GM23338 (cell line): ENCODE measurements at regions not wholly inside any gene's neighbourhood (a gene's known extent, or its start where the extent isn't known, plus 50 kb on each side); places are given as distances from the start of the nearest gene placed in this dataset.
"Not testable (repeated sequence)": the region's sequence is repeated elsewhere in the genome, so short reads cannot be mapped to it uniquely, and the experiment has no call there.

Source experiments
- ATAC-seq: fragments of 200-7000 bp; cut with Tn5 transposase; 3 replicates; pipeline ENCODE4 v1.9.1; 2020
- DNase-seq: peaks from one replicate; pipeline ENCODE4 v3.0.0-alpha.2; 2015; ENCODE audit warnings: low spot score
- H2AFZ ChIP-seq: fragments of 200-600 bp; sonication (generic); 2 replicates; pipeline ENCODE4 v1.8.0; 2016; ENCODE audit warnings: antibody characterized with exemption, mild to moderate bottlenecking, moderate library complexity
- H3F3A ChIP-seq: fragments of 200-600 bp; sonication (generic); replicated peaks from 2 replicates; pipeline ENCODE4 v1.8.0; 2017; ENCODE audit warnings: antibody characterized with exemption, mixed run types, low read depth
- H3K27ac ChIP-seq: fragments of 200-600 bp; sonication (generic); 2 replicates; pipeline ENCODE4 v1.6.1; 2016; ENCODE audit warnings: low read depth
- H3K27me3 ChIP-seq: fragments of 200-600 bp; sonication (generic); 2 replicates; pipeline ENCODE4 v1.8.0; 2016; ENCODE audit warnings: mild to moderate bottlenecking, mixed run types, moderate library complexity; ENCODE audit not compliant: insufficient read depth
- H3K36me3 ChIP-seq: fragments of 200-600 bp; sonication (generic); 2 replicates; pipeline ENCODE4 v1.8.0; 2016; ENCODE audit warnings: mild to moderate bottlenecking; ENCODE audit not compliant: insufficient read depth
- H3K4me1 ChIP-seq: fragments of 200-600 bp; sonication (generic); 2 replicates; pipeline ENCODE4 v1.8.0; 2016; ENCODE audit warnings: mild to moderate bottlenecking, moderate library complexity; ENCODE audit not compliant: insufficient read depth
- H3K4me2 ChIP-seq: fragments of 200-600 bp; sonication (generic); 2 replicates; pipeline ENCODE4 v1.7.1; 2017; ENCODE audit warnings: mixed run types
- H3K4me3 ChIP-seq: fragments of 200-600 bp; sonication (generic); 2 replicates; pipeline ENCODE4 v1.6.1; 2016; ENCODE audit warnings: mixed run types
- H3K79me2 ChIP-seq: fragments of 200-600 bp; sonication (generic); replicated peaks from 2 replicates; pipeline ENCODE4 v1.8.0; 2017; ENCODE audit warnings: mild to moderate bottlenecking; ENCODE audit not compliant: insufficient read depth
- H3K9me2 ChIP-seq: fragments of 200-600 bp; sonication (generic); 2 replicates; pipeline ENCODE4 v1.8.0; 2017; ENCODE audit not compliant: insufficient read depth
- H4K20me1 ChIP-seq: fragments of 200-600 bp; sonication (generic); replicated peaks from 2 replicates; pipeline ENCODE4 v1.8.0; 2017; ENCODE audit warnings: mild to moderate bottlenecking; ENCODE audit not compliant: insufficient read depth
- H3K27ac Mint-ChIP-seq: 2 replicates; pipeline ENCODE4 v1.8.0; 2020; ENCODE audit warnings: inconsistent platforms, mild to moderate bottlenecking, moderate library complexity, mixed read lengths
- H3K27me3 Mint-ChIP-seq: 3 replicates; pipeline ENCODE4 v1.8.0; 2022; ENCODE audit warnings: low read depth, mild to moderate bottlenecking, moderate library complexity, mixed read lengths, inconsistent platforms; ENCODE audit not compliant: insufficient read depth, poor library complexity
- H3K36me3 Mint-ChIP-seq: 3 replicates; pipeline ENCODE4 v1.8.0; 2021; ENCODE audit warnings: low read depth, mild to moderate bottlenecking, inconsistent platforms, moderate library complexity, mixed read lengths
- H3K4me1 Mint-ChIP-seq: 3 replicates; pipeline ENCODE4 v1.8.0; 2020; ENCODE audit warnings: mild to moderate bottlenecking, inconsistent platforms, mixed read lengths
- H3K4me3 Mint-ChIP-seq: 3 replicates; pipeline ENCODE4 v1.8.0; 2021; ENCODE audit warnings: moderate library complexity, mild to moderate bottlenecking, inconsistent platforms, mixed read lengths
- H3K9me3 Mint-ChIP-seq: 3 replicates; pipeline ENCODE4 v1.8.0; 2020; ENCODE audit warnings: moderate library complexity, mild to moderate bottlenecking, inconsistent platforms, mixed read lengths
- CREB1 ChIP-seq: fragments of 250-450 bp; sonication (Bioruptor Pico); IDR thresholded peaks from 2 replicates; pipeline ENCODE4 v1.5.0; 2020; ENCODE audit warnings: low read depth, mild to moderate bottlenecking, moderate library complexity
- CTCF ChIP-seq, 2 experiments: fragments of 200-600 bp in 1 of 2; sonication (generic) in 1 of 2; conservative IDR thresholded peaks; 2 replicates each; pipeline versions ENCODE4 v1.5.1 to v1.6.1; 2016 to 2017; ENCODE audit warnings: antibody characterized with exemption in 2 of 2, low read depth in 2 of 2, mild to moderate bottlenecking in 2 of 2, moderate library complexity in 1 of 2
- ETS1 ChIP-seq: IDR thresholded peaks from 2 replicates; pipeline ENCODE4 v1.6.1; 2016; ENCODE audit warnings: antibody characterized with exemption
- EZH2phosphoT487 ChIP-seq: fragments of 200-600 bp; sonication (generic); IDR thresholded peaks from one replicate; pipeline ENCODE4 v1.8.1; 2018; ENCODE audit warnings: antibody characterized with exemption; ENCODE audit not compliant: unreplicated experiment
- JUNB ChIP-seq: IDR thresholded peaks from one replicate; pipeline ENCODE4 v1.6.1; 2016; ENCODE audit warnings: antibody characterized with exemption; ENCODE audit not compliant: unreplicated experiment
- NANOG ChIP-seq: IDR thresholded peaks from 2 replicates; pipeline ENCODE4 v1.6.1; 2016; ENCODE audit warnings: antibody characterized with exemption, borderline replicate concordance
- REST ChIP-seq: IDR thresholded peaks from one replicate; pipeline ENCODE4 v1.6.1; 2018; ENCODE audit warnings: antibody characterized with exemption; ENCODE audit not compliant: unreplicated experiment
- STAT1 ChIP-seq: IDR thresholded peaks from one replicate; pipeline ENCODE4 v1.6.1; 2016; ENCODE audit warnings: antibody characterized with exemption; ENCODE audit not compliant: unreplicated experiment
- ZNF114 ChIP-seq: fragments of 250-450 bp; sonication (Bioruptor Pico); IDR thresholded peaks from 2 replicates; pipeline ENCODE4 v1.5.0; 2020; ENCODE audit warnings: mild to moderate bottlenecking, moderate library complexity

GRCh38 chr2:128613351-128613750 is 294.7 kb upstream of the HS6ST1 start:
- Histone ChIP-seq H3K4me2 (no peak overlapping the region), H3K79me2 (no peaks in the 10 kb centered on the region), H3K4me3 (no peak overlapping the region), H3K27ac (no peak overlapping the region), H2AFZ (no peak overlapping the region), H3F3A (no peaks in the 10 kb centered on the region), H3K9me2 (no peaks in the 10 kb centered on the region), H4K20me1 (no peaks in the 10 kb centered on the region), H3K27me3 (no peaks in the 10 kb centered on the region), H3K36me3 (no peaks in the 10 kb centered on the region), H3K4me1 (no peaks in the 10 kb centered on the region; the same call in 1 of the 2 replicates)
- no peak overlapping the region for H3K27ac Mint-ChIP-seq
- H3K4me1 Mint-ChIP-seq: no peaks in the 10 kb centered on the region; the same call in 2 of the 3 replicates
- H3K27me3 Mint-ChIP-seq: peaks cover 2% of the 10 kb centered on the region
- DNase-seq (no peak), ATAC-seq (no peak)
- H3K4me3 Mint-ChIP-seq: no peak overlapping the region
- peaks cover 5% of the 10 kb centered on the region for H3K36me3 Mint-ChIP-seq
- H3K9me3 Mint-ChIP-seq: peaks cover 20% of the 10 kb centered on the region
- TF ChIP-seq STAT1: no peak
- no peak for TF ChIP-seq JUNB
- TF ChIP-seq NANOG: no peak
- TF ChIP-seq CTCF (conservative IDR thresholded peaks at IDR 0.05; ENCODE audit: low read depth in 2 of 2): no peak
- no peak for TF ChIP-seq CREB1

- Histone ChIP-seq H2AFZ (no peak overlapping the region), H3K4me3 (no peak overlapping the region), H3K79me2 (no peaks in the 10 kb centered on the region), H3K9me2 (no peaks in the 10 kb centered on the region), H4K20me1 (no peaks in the 10 kb centered on the region), H3K4me1 (no peaks in the 10 kb centered on the region), H3K36me3 (no peaks in the 10 kb centered on the region), H3K27me3 (no peaks in the 10 kb centered on the region), H3K4me2 (no peak overlapping the region), H3F3A (no peaks in the 10 kb centered on the region), H3K27ac (no peak overlapping the region)
- Mint-ChIP-seq H3K4me3 (no peak overlapping the region), H3K27me3 (peaks cover 2% of the 10 kb centered on the region), H3K27ac (no peak overlapping the region), H3K4me1 (no peaks in the 10 kb centered on the region; the same call in 2 of the 3 replicates), H3K36me3 (peaks cover 10% of the 10 kb centered on the region), H3K9me3 (peaks cover 25% of the 10 kb centered on the region)
- ATAC-seq (no peak), DNase-seq (no peak)
- no peak for TF ChIP-seq ZNF114 (CRISPR knock-in tag)
- no peak for TF ChIP-seq EZH2phosphoT487
- no peak for TF ChIP-seq STAT1
- no peak for TF ChIP-seq ETS1
- TF ChIP-seq REST: no peak
These were observed 295.2 kb upstream of the HS6ST1 start for GRCh38 chr2:128613876-128614275.

- H3K79me2 ChIP-seq: not testable (repeated sequence)
These were observed 296.2 kb upstream of the HS6ST1 start for GRCh38 chr2:128614907-128615306.

More at GRCh38 chr2:128614907-128615306, 296.2 kb upstream of the HS6ST1 start:
- H3K4me2 ChIP-seq, H3K9me2 ChIP-seq, H3K36me3 ChIP-seq, H3K4me1 ChIP-seq, H3K27me3 ChIP-seq, H3K4me3 ChIP-seq, H2AFZ ChIP-seq, ATAC-seq, H4K20me1 ChIP-seq, H3K4me3 Mint-ChIP-seq, H3K27ac ChIP-seq, H3K27ac Mint-ChIP-seq, H3K27me3 Mint-ChIP-seq, H3K4me1 Mint-ChIP-seq, DNase-seq, H3F3A ChIP-seq: not testable (repeated sequence)
- Mint-ChIP-seq H3K9me3 (peaks cover 27% of the 10 kb centered on the region), H3K36me3 (peaks cover 10% of the 10 kb centered on the region)
